SU-DHL-6 (cell line): ENCODE measurements at regions not wholly inside any gene's neighbourhood (a gene's known extent, or its start where the extent isn't known, plus 50 kb on each side); places are given as distances from the start of the nearest gene placed in this dataset.
"Not testable (repeated sequence)": the region's sequence is repeated elsewhere in the genome, so short reads cannot be mapped to it uniquely, and the experiment has no call there.

Experiments used
- EZH2phosphoT487 ChIP-seq: fragments of 200-600 bp; sonication (generic), shearing (Covaris generic); conservative IDR thresholded peaks from 2 replicates; pipeline ENCODE4 v1.6.1; 2018; ENCODE audit warnings: mild to moderate bottlenecking, antibody characterized with exemption, low read length, moderate library complexity, mixed read lengths
- TF ChIP-seq, protein P1 (sequence below): fragments of 200-600 bp; sonication (generic); IDR thresholded peaks from one replicate; pipeline ENCODE4 v1.5.1; 2017; ENCODE audit warnings: antibody characterized with exemption, mild to moderate bottlenecking, low read length, moderate library complexity; ENCODE audit not compliant: insufficient read depth, poor library complexity, severe bottlenecking

DNA sequence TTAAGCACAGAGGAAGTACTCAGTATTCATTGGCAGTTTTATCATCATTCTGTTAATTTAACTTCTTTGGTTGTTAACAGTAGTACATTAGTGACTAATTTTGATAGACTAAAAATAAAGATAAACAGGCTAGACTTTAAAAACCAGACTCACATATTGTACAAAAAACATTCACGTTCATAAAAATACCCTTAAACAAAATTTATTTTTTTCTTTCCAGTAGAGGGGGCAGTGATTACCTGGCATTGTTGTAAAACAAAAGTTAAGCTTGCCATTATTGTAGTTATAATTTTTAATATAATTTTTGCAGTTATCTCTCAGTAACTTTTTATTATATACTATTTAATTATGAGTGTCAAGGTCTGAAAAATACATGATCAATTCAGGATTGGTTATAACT lies 92.0 kb downstream of the MRPL57 start:
- TF ChIP-seq, protein P1, sequence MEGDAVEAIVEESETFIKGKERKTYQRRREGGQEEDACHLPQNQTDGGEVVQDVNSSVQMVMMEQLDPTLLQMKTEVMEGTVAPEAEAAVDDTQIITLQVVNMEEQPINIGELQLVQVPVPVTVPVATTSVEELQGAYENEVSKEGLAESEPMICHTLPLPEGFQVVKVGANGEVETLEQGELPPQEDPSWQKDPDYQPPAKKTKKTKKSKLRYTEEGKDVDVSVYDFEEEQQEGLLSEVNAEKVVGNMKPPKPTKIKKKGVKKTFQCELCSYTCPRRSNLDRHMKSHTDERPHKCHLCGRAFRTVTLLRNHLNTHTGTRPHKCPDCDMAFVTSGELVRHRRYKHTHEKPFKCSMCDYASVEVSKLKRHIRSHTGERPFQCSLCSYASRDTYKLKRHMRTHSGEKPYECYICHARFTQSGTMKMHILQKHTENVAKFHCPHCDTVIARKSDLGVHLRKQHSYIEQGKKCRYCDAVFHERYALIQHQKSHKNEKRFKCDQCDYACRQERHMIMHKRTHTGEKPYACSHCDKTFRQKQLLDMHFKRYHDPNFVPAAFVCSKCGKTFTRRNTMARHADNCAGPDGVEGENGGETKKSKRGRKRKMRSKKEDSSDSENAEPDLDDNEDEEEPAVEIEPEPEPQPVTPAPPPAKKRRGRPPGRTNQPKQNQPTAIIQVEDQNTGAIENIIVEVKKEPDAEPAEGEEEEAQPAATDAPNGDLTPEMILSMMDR: not testable (repeated sequence)
- not testable (repeated sequence) for TF ChIP-seq EZH2phosphoT487
